HG03460 (cell line): ENCODE measurements at regions not wholly inside any gene's neighbourhood (a gene's known extent, or its start where the extent isn't known, plus 50 kb on each side); places are given as distances from the start of the nearest gene placed in this dataset.
"Not testable (repeated sequence)": the region's sequence is repeated elsewhere in the genome, so short reads cannot be mapped to it uniquely, and the experiment has no call there.

Experiments used
- ATAC-seq: cut with Tn5 transposase; IDR thresholded peaks from one replicate; pipeline ENCODE4 v1.9.1; 2021; ENCODE audit not compliant: unreplicated experiment

GRCh38 chr12:73656375-73656774, 881.3 kb upstream of the ATXN7L3B start:
- no peak for ATAC-seq

- no peak for ATAC-seq
Measured at GRCh38 chr12:73659802-73660201, 877.8 kb upstream of the ATXN7L3B start.

GRCh38 chr12:73665193-73665592, 872.4 kb upstream of the ATXN7L3B start:
- no peak for ATAC-seq

GRCh38 chr12:73671550-73671949, 866.1 kb upstream of the ATXN7L3B start:
- not testable (repeated sequence) for ATAC-seq

- ATAC-seq = no peak
Measured at GRCh38 chr12:73677520-73678291, 859.9 kb upstream of the ATXN7L3B start.

GRCh38 chr12:73678335-73678734, 859.3 kb upstream of the ATXN7L3B start:
- no peak for ATAC-seq

- no peak for ATAC-seq
Measured at GRCh38 chr12:73699318-73699717, 838.3 kb upstream of the ATXN7L3B start.

GRCh38 chr12:73714655-73715054, 823.0 kb upstream of the ATXN7L3B start:
- ATAC-seq = no peak

- not testable (repeated sequence) for ATAC-seq
Measured at GRCh38 chr12:73716143-73716542, 821.5 kb upstream of the ATXN7L3B start.

GRCh38 chr12:73719223-73719622, 818.4 kb upstream of the ATXN7L3B start:
- no peak for ATAC-seq

GRCh38 chr12:73726881-73727280, 810.8 kb upstream of the ATXN7L3B start:
- no peak for ATAC-seq

- no peak for ATAC-seq
Measured at GRCh38 chr12:73731658-73732057, 806.0 kb upstream of the ATXN7L3B start.

GRCh38 chr12:73769337-73769736, 768.3 kb upstream of the ATXN7L3B start:
- ATAC-seq = no peak

GRCh38 chr12:73798523-73798922, 739.1 kb upstream of the ATXN7L3B start:
- ATAC-seq = no peak

GRCh38 chr12:73815072-73815645, 722.5 kb upstream of the ATXN7L3B start:
- ATAC-seq = no peak

GRCh38 chr12:73817161-73817560, 720.5 kb upstream of the ATXN7L3B start:
- ATAC-seq = no peak

GRCh38 chr12:73833746-73834145, 703.9 kb upstream of the ATXN7L3B start:
- ATAC-seq = no peak

GRCh38 chr12:73841963-73842362, 695.7 kb upstream of the ATXN7L3B start:
- ATAC-seq = no peak

- ATAC-seq = no peak
Measured at GRCh38 chr12:73863546-73863945, 674.1 kb upstream of the ATXN7L3B start.

- ATAC-seq = no peak
Measured at GRCh38 chr12:73867147-73867546, 670.5 kb upstream of the ATXN7L3B start.

- ATAC-seq = not testable (repeated sequence)
Measured at GRCh38 chr12:73877291-73877690, 660.3 kb upstream of the ATXN7L3B start.

- no peak for ATAC-seq
Measured at GRCh38 chr12:73892201-73892600, 645.4 kb upstream of the ATXN7L3B start.

- no peak for ATAC-seq
Measured at GRCh38 chr12:73898645-73899044, 639.0 kb upstream of the ATXN7L3B start.
